GM19239 (cell line): ENCODE measurements at regions not wholly inside any gene's neighbourhood (a gene's known extent, or its start where the extent isn't known, plus 50 kb on each side); places are given as distances from the start of the nearest gene placed in this dataset.

Source experiments
- DNase-seq: peaks from one replicate; pipeline ENCODE4 v3.0.0; 2011; ENCODE audit warnings: low spot score; ENCODE audit not compliant: insufficient read length
- FAIRE-seq: peaks from 2 replicates; lab custom pipeline; 2011; peaks lifted over from hg19 to GRCh38; lab: Jason Lieb, UNC

DNA sequence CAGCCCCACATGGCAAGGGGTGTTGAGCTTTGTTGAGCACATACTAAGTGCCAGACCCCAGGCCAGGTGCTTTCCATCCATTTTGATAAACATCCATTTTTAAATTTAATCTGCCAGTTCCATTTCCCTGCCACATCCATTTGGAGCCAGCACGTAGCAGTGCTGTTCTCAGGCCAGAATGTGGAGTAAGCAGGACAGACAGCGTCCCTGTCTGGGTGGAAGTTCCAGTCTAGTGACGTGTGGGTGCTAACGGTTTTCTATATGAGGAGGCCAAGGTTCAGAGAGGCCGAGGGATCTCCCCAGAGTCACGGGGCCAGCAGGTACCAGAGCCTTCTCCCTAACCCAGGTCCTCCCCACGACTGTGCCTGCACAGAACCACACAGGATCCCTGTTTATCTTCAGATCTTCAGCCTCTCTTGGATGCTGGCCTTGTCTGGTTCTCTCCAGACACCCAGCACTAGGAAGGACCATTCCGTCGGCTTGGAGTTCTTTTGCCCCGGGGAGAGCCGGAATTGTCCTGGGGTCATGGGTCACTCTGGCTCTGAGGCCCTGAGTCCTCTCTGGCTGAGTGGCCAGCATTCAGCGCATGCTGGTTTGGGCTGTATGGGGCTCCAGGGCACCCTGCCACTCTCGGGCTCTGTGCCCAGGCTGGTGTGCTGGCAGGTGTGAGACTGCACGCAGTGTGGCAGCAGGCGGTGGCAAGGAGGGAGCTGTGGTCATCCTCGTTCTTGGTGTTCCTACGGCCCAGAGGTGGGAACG, 63.6 kb upstream of the PPARA start:
- DNase-seq (no peak), FAIRE-seq (no peak)

DNA sequence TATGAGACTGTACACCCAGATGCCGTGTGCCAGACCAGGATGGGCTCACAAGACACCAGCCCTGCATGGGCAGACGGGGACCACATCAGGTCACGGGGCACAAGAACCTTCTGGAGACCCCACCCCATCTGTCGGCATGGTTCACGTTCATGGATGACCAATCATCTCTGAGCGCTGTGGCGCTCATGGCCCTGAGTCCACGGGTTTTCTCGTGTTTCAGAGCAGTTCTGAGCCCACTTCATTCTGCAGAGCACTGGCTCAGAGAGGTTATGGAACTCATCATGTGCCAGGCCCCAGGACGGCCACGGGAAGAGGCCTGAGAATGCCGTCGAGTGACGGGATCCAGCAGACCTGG, 63.0 kb upstream of the PPARA start:
- FAIRE-seq (no peak), DNase-seq (no peak)

DNA sequence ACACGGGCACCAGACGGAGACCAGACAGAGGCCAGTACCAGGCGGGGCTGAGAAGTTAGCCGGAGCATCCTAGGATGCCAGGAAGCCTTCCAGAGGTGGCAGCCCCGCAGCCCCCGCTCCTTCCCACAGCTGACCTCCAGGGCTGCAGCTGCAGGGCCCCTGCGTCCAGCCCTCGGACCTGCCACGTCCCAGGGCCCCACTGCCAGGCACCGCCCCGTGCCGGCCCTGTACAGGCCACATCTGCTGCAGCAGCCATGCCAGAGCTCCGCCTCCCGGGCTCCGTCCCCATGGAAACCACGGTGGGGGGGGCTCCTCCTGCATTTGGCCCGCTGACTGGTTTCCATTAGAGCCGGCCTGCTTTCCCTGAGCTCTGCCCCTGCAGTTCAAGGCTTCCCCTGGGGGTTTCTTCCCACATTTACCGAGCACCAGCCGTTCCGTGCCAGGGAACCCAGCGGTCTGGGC, 62.5 kb upstream of the PPARA start:
- DNase-seq = no peak
- FAIRE-seq = no peak

DNA sequence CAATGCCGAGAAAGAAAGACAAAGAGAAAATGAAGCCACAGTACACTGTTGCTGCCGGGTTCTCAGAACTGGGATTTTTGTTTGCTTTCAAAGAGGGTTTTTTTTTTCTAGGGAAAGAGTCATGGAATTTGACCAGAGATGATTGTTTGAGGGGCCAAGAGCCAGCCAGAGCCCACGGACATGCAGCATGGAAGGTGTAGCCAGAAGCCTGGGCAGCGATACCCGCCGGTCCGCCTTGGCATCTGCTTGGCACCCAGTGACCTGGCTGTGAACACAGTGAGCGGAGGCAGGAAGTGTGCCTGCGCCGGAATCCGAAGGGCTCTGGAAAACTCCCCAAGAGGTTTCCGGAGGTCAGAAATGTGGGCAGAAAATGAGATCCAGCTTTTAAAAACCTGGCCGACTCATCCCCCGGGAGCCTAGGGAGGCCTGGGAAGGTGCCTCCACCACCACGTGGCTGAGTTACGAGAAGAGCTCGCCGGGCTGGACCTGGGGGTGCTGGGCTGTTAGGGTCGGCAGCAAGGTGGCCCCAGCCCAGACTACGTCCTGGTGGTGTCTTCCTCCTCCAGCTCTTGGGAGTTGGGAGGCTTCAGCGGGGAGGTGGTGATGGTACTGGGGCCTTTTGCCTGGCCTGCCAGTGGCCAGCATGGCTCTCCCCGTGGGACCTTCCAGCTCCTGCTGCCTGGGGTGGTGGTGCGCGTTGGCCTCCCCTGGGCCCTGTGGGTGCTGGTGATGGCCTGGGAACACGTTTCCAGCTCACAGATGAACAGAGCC, 61.6 kb upstream of the PPARA start:
- DNase-seq = no peak
- FAIRE-seq = no peak

DNA sequence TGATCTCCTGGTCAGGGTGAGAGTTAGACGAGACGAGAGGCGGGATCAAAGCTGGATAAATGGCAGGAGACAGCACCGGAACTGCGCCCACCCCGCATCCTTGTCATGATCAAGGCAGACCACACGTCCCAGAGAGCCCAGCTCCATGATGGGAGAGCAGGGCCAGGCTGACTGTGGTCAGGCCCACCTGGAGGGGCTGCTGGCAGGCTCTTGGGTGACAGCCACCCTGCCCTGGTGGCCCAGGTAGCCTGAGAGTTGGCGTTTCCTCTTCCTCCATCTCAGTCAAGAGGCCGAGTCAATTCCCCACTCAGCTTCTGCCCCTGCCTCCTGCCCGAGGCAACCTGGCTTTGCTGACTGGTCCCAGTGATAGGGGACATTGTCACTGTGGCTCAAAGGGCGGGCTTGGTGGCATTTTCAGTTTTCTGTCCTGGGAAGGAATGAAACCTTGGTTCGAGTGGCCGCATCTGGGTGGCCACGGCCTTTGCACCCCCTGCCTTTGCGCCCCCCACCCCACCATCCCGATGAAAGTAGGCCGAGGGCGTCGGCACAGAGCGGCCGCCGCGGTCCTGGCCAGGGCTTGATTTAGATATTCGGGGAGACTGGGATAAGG, 60.8 kb upstream of the PPARA start:
- DNase-seq (no peak), FAIRE-seq (no peak)

DNA sequence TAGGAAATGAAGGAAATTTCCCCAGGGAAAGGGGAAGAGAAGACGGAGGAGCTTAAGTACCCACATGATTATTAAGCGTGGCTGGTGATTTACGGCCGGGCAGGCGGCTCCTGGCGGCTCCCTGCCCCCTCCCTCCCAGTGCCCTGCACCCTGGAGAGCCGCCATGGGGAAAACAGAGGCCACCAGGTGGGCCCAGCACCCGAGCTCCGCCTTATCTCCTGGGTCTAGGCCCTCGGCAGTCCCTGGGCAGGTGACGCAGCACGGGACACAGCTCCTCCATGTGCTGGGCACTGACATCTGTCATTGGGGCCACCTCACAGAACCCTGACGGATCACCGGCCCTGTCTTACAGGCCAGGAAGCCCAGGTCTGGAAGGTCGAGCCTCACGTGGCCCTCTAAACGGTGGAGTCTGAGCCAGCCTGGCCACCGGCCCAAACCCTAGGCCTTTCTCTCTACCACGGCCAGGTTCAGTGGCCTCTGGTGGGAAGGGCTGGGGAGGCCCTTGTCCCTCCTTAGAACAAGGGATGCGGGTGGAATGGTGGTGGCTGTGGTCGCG, 60.2 kb upstream of the PPARA start:
- DNase-seq (no peak), FAIRE-seq (no peak)

DNA sequence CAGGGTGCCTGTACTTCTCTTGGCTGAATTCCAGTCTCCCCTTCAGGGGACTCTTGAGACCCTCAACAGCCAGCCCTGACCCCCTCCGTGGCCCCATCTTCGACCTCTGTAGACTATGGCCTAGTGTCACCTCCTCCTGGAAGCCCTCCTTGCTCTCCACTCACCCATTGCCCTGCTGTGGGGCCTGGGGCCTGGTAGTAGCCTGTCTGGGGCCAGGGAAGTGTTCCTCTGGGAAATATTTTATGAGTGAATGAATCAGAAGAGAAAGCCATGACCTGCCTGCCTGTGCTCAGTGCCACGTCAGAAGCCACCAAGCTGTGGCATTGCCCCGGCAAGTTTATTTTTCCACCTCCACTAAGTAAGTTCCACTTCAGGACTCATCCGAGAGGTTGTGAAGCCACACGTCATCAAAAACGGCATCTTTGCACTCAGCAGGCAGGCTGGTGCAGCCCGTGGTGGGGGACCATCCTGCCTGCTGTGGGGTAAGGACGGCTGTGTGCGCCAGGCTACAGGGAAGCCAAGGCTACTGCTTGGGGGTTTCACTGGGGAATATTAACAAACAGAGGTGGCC, 59.6 kb upstream of the PPARA start:
- FAIRE-seq (no peak), DNase-seq (no peak)

DNA sequence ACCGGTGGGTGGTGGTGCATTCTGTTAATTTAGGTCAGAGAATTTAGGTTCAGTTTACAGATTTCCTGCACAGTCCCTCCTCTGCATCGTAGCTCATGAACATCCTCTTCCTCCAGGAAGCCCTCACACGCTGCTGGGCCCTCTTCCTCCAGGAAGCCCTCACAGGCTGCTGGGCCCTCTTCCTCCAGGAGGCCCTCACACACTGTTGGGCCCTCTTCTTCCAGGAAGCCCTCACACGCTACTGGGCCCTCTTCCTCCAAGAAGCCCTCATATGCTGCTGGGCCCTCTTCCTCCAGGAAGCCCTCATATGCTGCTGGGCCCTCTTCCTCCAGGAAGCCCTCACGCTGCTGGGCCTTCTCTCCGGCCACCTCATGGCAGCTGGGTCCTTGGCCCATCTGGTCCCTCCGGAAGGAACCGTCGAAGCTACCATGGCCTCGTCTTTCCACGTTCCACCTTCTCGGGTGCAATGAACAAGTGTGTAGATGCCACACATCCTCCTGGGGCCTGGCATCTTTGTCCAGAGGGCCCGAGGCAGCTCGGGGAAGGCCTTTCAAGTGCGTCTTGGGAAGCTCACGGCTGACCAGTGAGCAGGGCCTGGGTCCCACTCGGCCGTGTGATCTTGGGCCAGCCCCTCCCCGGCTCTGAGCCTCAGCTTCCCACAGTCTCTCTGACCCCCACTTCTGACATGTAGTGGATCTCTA, 58.9 kb upstream of the PPARA start:
- FAIRE-seq (no peak), DNase-seq (no peak)

DNA sequence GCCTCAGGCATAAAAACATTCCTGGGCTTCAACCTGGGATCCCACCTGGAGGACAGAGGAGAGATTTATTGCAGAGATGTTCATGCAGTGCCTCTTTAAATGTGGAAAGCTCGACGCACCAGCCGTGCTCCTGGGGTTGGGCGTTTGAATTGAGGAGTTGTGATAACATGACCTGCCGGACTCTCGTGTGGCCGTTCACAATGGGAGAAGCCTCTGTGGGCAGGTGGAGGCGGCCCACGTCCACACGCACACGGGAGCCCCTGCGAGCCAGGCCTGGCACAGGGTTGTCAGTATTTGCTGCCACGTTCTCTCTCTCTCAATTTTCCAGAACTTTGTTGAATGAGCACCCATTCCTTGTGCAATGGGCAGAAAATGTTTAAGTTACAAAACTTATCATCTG, 58.3 kb upstream of the PPARA start:
- DNase-seq (no peak), FAIRE-seq (no peak)

DNA sequence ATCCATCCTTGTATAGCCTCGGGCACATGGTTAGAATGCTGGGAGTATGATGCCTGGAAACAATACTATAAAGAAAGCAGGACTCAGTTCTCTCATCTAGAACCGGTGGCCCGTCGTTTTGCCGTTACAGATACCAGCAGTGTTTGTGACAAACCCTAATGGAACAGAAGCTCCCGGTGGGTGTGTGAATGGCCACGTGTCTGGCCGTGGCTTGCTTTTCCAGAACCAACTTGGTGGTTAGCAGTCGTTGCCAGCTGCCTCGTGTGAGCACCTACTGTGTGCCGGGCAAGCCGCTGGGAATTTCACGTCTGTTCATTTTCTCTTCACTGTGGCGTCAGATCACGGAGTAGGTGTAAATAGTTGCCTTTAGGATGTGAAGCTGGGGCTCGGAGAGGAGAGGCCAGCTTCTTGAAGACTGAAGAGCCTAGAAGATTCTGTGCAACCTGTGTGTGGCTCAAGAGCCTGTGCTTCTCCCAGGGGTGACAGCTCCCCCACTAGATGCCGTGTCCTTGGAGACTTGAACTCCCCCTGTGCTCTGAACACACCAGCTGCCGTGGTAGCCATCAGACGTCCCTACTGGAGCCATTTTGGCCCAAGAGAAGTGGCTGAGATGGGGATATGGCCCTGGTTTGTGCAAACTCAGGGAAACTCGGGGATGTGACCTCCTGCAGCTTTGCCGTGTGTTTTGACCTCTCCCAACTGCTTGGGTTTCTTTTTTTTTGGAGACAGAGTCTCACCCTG, 57.5 kb upstream of the PPARA start:
- DNase-seq = no peak

DNA sequence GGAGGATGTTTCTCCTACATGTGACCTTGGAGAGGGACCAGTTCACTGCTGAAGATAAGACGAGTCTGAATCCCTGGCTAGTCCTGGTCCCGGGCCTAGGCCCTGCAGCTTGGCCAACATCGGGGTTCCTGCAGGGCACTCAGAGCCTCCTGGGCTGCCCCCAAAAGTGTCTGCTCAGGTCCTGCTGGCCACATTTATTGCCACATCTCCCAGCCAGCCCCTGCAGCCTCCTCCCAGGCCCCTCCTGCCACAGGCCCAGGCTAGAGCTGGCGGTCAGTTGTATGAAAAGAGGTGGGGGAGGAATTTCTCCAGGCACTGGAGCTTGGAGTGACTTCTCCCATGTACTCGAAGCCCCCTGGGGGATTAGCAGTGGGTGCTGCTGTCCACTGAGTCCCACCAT, 56.5 kb upstream of the PPARA start:
- DNase-seq (no peak), FAIRE-seq (no peak)

More for the DNA sequence above, 57.5 kb upstream of the PPARA start:
- FAIRE-seq = no peak

DNA sequence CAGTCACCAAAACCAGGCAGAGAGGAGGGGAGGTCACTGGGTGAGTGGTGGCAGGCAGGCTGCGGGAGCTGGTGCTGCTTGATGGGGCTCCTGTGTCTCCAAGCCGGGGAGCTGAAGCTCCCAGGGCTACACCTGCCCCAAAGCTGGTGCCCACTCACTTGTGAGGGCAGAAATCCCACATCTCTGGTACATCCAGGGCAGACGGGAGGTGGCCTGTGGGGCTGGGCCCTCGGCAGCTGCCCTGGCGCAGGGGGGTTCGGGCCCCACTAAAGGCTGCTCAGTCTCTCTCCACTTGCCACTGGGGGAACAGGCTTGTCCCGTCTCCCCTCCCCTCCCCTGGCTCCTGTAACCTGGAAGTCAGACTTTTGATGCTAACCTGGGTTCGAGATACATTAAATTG, 55.6 kb upstream of the PPARA start:
- DNase-seq = no peak
- FAIRE-seq = no peak

DNA sequence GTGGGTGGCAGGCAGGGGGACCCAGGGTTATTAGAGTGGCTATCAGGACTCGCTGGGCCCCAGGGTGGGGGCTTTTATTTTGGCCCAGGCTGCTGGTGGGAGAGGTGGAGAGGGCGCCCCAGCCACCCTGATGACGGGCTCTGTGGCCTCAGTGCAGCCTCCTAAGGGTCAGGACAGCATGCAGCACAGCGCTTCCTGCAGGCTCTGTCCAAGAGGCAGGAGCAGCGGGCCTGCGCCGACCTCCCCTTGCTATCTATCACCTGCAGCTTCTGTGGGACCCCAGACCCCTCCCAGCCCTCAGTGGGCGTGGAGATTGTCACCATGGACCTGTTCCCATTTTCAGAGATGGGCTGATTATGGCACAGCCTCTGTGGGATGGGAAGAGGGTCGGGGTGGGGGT, 54.3 kb upstream of the PPARA start:
- FAIRE-seq (no peak), DNase-seq (no peak)

DNA sequence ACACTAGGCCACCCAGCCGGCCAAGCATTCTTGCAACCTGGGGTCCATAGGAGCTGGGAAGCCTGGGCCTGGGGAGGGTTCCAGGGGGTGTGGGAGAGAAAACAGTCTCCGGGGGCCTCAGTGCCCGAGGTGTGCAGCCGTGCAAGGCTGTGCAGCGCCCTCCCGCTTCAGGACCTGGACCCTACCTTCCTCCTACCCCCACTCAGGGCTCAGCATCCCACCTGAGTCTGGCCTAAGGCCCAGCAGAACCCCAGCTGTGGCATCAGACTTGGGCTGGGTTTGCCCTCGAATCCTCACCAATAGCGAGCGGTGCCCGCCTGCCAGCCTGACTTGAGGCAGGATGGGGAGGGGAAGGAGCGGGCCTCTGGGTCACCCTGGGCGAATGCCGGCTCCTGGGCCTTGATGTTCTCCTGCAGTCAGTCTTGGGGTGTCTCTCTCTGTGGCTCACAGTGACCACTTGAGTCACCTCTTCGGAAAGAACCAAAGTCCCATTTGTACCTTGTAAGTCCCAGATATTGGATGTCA, 53.6 kb upstream of the PPARA start:
- FAIRE-seq (no peak), DNase-seq (no peak)

DNA sequence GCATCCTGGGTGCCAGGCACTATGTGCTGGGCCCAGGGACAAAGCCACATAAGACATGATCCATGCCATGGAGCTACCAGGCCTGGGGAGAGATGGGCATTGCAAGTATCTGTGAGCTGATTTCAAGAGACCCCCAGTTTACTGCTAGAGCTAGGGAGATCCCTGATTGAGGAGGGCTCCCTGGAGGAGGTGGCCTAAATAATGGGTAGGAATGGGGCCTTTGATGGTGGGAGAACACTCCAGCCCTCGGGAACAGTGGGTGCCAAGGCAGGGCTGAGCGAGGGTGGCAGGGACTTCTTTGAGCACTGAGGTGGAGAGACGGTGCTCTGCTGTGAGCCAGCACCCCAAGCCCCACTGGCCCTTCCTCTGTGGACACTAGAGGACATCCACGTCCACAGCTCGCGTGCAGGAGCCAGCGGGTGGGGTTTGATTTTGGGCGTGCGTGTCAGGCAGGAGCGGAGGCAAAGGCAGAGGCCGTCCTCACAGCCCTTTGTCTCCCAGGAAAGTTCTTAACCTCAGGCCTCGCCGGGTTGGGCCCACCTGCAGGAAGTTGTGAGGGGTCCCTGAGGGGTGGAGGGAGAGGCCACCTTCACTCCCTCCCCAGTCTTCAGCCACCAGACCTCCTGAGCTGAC, 52.9 kb upstream of the PPARA start:
- DNase-seq = no peak
- no peak for FAIRE-seq

DNA sequence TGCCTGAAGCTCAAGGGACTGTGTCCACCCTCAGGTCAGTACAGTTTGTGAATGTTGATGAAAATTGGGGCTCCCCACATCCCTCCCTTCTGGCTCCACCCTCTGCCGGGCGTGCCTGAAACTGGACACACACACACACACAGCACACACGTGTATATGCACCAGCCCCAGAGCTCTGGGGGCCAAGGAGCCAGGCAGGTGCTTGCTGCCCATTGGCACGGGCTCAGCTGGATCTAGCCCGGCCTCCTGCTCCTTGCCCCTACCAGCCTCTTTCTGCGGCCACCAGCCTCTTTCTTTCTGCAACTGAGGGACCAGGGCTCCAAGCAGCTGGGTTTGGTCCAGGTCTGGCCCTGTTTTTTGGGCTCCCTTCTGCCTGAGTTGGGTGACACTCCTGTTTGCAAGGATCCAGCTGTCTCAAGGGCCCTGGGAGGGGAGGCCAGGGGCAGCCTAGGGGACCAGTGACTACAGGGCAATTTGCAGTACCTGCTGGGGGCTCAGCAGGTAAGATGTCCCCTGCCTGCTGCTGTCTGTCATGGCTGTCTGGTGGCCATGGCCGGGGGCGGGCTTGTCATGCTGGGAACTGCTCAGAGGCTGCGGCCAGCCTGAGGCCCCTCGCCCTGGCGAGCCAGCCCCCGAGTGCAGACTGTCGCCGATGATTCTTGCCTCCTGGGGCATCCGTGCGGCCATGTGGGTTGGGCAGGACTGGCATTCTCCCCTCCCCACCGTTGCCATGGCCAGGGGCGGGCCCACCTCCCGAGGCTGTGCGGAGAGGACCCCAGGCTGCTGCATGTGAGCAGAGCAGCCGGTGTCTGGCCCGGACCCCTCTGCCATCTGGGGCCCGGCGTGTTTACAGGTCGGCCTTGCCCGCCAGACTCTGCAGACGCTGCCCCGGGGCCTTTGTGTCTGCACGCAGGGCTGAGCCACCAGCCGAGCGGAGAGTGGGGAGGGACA, 51.5 kb upstream of the PPARA start:
- FAIRE-seq (no peak), DNase-seq (no peak)

DNA sequence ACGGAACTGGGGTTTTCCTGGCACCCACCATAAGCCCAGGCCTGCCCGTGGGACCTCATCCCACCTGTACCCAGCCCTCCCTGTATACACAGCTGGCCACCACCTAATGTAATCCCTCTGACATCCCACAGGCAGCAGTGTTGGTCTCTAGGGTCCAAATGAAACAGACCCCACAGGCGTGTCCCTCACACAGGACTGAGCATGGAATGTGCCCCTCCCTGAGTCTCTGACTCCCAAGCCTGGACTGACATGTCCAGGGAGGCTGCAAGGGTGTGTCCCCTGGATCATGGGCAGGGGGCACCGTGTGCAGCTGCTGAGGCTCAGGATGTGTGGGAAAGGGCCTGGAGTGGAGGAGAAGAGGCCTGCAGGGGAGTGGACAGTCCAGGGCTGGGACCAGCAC, 50.6 kb upstream of the PPARA start:
- DNase-seq = no peak
- FAIRE-seq = no peak
